H9 (cell line): ENCODE measurements at regions not wholly inside any gene's neighbourhood (a gene's known extent, or its start where the extent isn't known, plus 50 kb on each side); places are given as distances from the start of the nearest gene placed in this dataset.

Source experiments
- DNase-seq: peaks from one replicate; pipeline ENCODE4 v3.0.0-alpha.2; 2017
- H2AFZ ChIP-seq: one replicate; pipeline ENCODE4 v1.6.1; 2013; ENCODE audit warnings: mild to moderate bottlenecking, low read length, control low read depth, moderate library complexity
- H2AK5ac ChIP-seq: 2 replicates; pipeline ENCODE4 v1.6.1; 2013; ENCODE audit warnings: low read length, control low read depth, mixed read lengths; ENCODE audit not compliant: insufficient read length
- H2BK120ac ChIP-seq: one replicate; pipeline ENCODE4 v1.6.1; 2013; ENCODE audit warnings: low read depth, mild to moderate bottlenecking, low read length, control low read depth, inconsistent platforms; ENCODE audit not compliant: poor library complexity, severe bottlenecking
- H2BK12ac ChIP-seq: 2 replicates; pipeline ENCODE4 v1.6.1; 2013; ENCODE audit warnings: low read length, control low read depth, mixed read lengths, low read depth; ENCODE audit not compliant: insufficient read length
- H2BK15ac ChIP-seq: 2 replicates; pipeline ENCODE4 v1.6.1; 2013; ENCODE audit warnings: low read depth, low read length, control low read depth
- H2BK20ac ChIP-seq: one replicate; pipeline ENCODE4 v1.6.1; 2013; ENCODE audit warnings: low read depth, mild to moderate bottlenecking, low read length, control low read depth, inconsistent platforms; ENCODE audit not compliant: poor library complexity, severe bottlenecking
- H2BK5ac ChIP-seq: 2 replicates; pipeline ENCODE4 v1.6.1; 2013; ENCODE audit warnings: low read length, control low read depth, mixed read lengths; ENCODE audit not compliant: insufficient read length
- H3K14ac ChIP-seq: 2 replicates; pipeline ENCODE4 v1.6.1; 2013; ENCODE audit warnings: low read length, control low read depth; ENCODE audit not compliant: insufficient read depth
- H3K18ac ChIP-seq: 2 replicates; pipeline ENCODE4 v1.6.1; 2013; ENCODE audit warnings: low read depth, mild to moderate bottlenecking, mixed read lengths, low read length, control low read depth; ENCODE audit not compliant: insufficient read length
- H3K23ac ChIP-seq: 2 replicates; pipeline ENCODE4 v1.6.1; 2013; ENCODE audit warnings: low read length, control low read depth, mixed read lengths, low read depth; ENCODE audit not compliant: insufficient read length
- H3K23me2 ChIP-seq: 2 replicates; pipeline ENCODE4 v1.6.1; 2013; ENCODE audit warnings: low read depth, mild to moderate bottlenecking, mixed read lengths, low read length, control low read depth; ENCODE audit not compliant: insufficient read length, poor library complexity, severe bottlenecking
- H3K27ac ChIP-seq: 2 replicates; pipeline ENCODE4 v1.5.1; 2013; ENCODE audit warnings: low read length, control low read depth, mixed read lengths, low read depth; ENCODE audit not compliant: insufficient read length
- H3K27me3 ChIP-seq: 2 replicates; pipeline ENCODE4 v1.6.1; 2013; ENCODE audit warnings: low read length, control low read depth, inconsistent platforms; ENCODE audit not compliant: insufficient read depth
- H3K4ac ChIP-seq: 2 replicates; pipeline ENCODE4 v1.6.1; 2013; ENCODE audit warnings: low read depth, mild to moderate bottlenecking, control low read depth, inconsistent platforms, low read length, moderate library complexity
- H3K4me1 ChIP-seq: 2 replicates; pipeline ENCODE4 v1.6.1; 2013; ENCODE audit warnings: low read length, control low read depth, inconsistent platforms; ENCODE audit not compliant: insufficient read depth
- H3K4me2 ChIP-seq: 2 replicates; pipeline ENCODE4 v1.6.1; 2013; ENCODE audit warnings: low read length, control low read depth, mixed read lengths; ENCODE audit not compliant: insufficient read length, insufficient read depth
- H3K56ac ChIP-seq: 2 replicates; pipeline ENCODE4 v1.6.1; 2013; ENCODE audit warnings: low read depth, mild to moderate bottlenecking, mixed read lengths, low read length, control low read depth; ENCODE audit not compliant: insufficient read length
- H3K79me1 ChIP-seq: 2 replicates; pipeline ENCODE4 v1.6.1; 2013; ENCODE audit warnings: low read depth, mild to moderate bottlenecking, moderate library complexity, low read length, control low read depth, inconsistent platforms; ENCODE audit not compliant: insufficient read depth, poor library complexity, severe bottlenecking
- H3K79me2 ChIP-seq: 2 replicates; pipeline ENCODE4 v1.6.1; 2013; ENCODE audit warnings: low read length, control low read depth, inconsistent platforms; ENCODE audit not compliant: insufficient read depth
- H3K9ac ChIP-seq: 2 replicates; pipeline ENCODE4 v1.6.1; 2013; ENCODE audit warnings: low read length, control low read depth, mixed read lengths; ENCODE audit not compliant: insufficient read length; ENCODE audit errors: extremely low read depth
- H3K9me3 ChIP-seq: one replicate; pipeline ENCODE4 v1.6.1; 2013; ENCODE audit warnings: low read depth, low read length, inconsistent platforms; ENCODE audit not compliant: control insufficient read depth
- H3T11ph ChIP-seq: one replicate; pipeline ENCODE4 v1.6.1; 2013; ENCODE audit warnings: mild to moderate bottlenecking, low read length, control low read depth, inconsistent platforms
- H4K20me1 ChIP-seq: one replicate; pipeline ENCODE4 v1.6.1; 2013; ENCODE audit not compliant: control insufficient read depth, insufficient read length, insufficient read depth
- H4K5ac ChIP-seq: 2 replicates; pipeline ENCODE4 v1.6.1; 2013; ENCODE audit warnings: low read depth, mild to moderate bottlenecking, mixed read lengths, low read length, control low read depth; ENCODE audit not compliant: insufficient read length
- H4K8ac ChIP-seq: replicated peaks from 2 replicates; pipeline ENCODE4 v1.6.1; 2013; ENCODE audit warnings: low read length, control low read depth, mixed read lengths, low read depth; ENCODE audit not compliant: insufficient read length
- H4K91ac ChIP-seq: 2 replicates; pipeline ENCODE4 v1.6.1; 2013; ENCODE audit warnings: low read depth, mild to moderate bottlenecking, moderate library complexity, mixed read lengths, low read length, control low read depth; ENCODE audit not compliant: insufficient read length
- H3K27ac Mint-ChIP-seq, 3 experiments: 2 replicates in 2 of 3; 3 replicates in 1 of 3; pipeline ENCODE4 v1.8.0; 2020 to 2021; ENCODE audit warnings: mixed read lengths in 3 of 3, mild to moderate bottlenecking in 1 of 3, moderate library complexity in 1 of 3
- H3K27me3 Mint-ChIP-seq: 2 replicates; pipeline ENCODE4 v1.8.0; 2021; ENCODE audit warnings: low read depth, mild to moderate bottlenecking, moderate library complexity, mixed read lengths
- H3K36me3 Mint-ChIP-seq, 3 experiments: 2 replicates in 2 of 3; 3 replicates in 1 of 3; pipeline ENCODE4 v1.8.0; 2020 to 2021; ENCODE audit warnings: low read depth in 3 of 3, mixed read lengths in 3 of 3; ENCODE audit not compliant: insufficient read depth in 1 of 3
- H3K4me1 Mint-ChIP-seq, 2 experiments: 2 replicates each; pipeline ENCODE4 v1.8.0; 2020; ENCODE audit warnings: mixed read lengths in 2 of 2
- H3K4me3 Mint-ChIP-seq, 2 experiments: 2 replicates in 1 of 2; 3 replicates in 1 of 2; pipeline ENCODE4 v1.8.0; 2020 to 2021; ENCODE audit warnings: mild to moderate bottlenecking in 2 of 2, mixed read lengths in 2 of 2, moderate library complexity in 1 of 2
- H3K9me3 Mint-ChIP-seq, 2 experiments: 2 replicates in 1 of 2; 3 replicates in 1 of 2; pipeline ENCODE4 v1.8.0; 2020; ENCODE audit warnings: mild to moderate bottlenecking in 2 of 2, mixed read lengths in 2 of 2, moderate library complexity in 1 of 2
- CTCF ChIP-seq: fragments of 200-600 bp; sonication (generic); conservative IDR thresholded peaks from 3 replicates; pipeline ENCODE4 v1.8.0; 2021; ENCODE audit warnings: antibody characterized with exemption, mild to moderate bottlenecking
- WGBS: extraction: QIAGEN DNeasy Blood & Tissue Kit; methylation state at CpG from one replicate; pipeline ENCODE4 v1.1.7; 2013; ENCODE audit warnings: missing lambda C conversion rate, low lambda C conversion rate, mixed read lengths; ENCODE audit not compliant: insufficient read length; ENCODE audit errors: extremely low coverage; 5-methylcytosine and 5-hydroxymethylcytosine counted together

- no peak overlapping the region for H2BK20ac ChIP-seq
- no peak overlapping the region for H2BK12ac ChIP-seq
- H4K5ac ChIP-seq = no peak overlapping the region
- H3K9ac ChIP-seq = no peak overlapping the region
- H3K14ac ChIP-seq = no peak overlapping the region
- no peak overlapping the region for H3K4ac ChIP-seq
- H3K4me3 Mint-ChIP-seq = no peak overlapping the region
- H3K79me2 ChIP-seq = no peaks in the 10 kb centered on the region
- no CpG with 5 or more reads among the region's 2 CpGs for WGBS
- no peak overlapping the region for H3K23ac ChIP-seq
- H3K9me3 ChIP-seq = no peaks in the 10 kb centered on the region
- no peak overlapping the region for H2BK5ac ChIP-seq
- H3K18ac ChIP-seq = no peak overlapping the region
- peaks cover 16 to 19% of the 10 kb centered on the region in 2 experiments for H3K4me1 Mint-ChIP-seq
- H2BK120ac ChIP-seq = no peak overlapping the region
- no peak overlapping the region for H4K8ac ChIP-seq
- no peak overlapping the region for H3K4me2 ChIP-seq
- no peak overlapping the region for H3K27ac Mint-ChIP-seq
- H4K20me1 ChIP-seq = no peaks in the 10 kb centered on the region
- no peaks in the 10 kb centered on the region for H3K4me1 ChIP-seq
- peaks cover 14 to 15% of the 10 kb centered on the region in 2 experiments for H3K9me3 Mint-ChIP-seq
- no peak overlapping the region for H2AK5ac ChIP-seq
- H3T11ph ChIP-seq = no peak overlapping the region
- H3K56ac ChIP-seq = no peak overlapping the region
- TF ChIP-seq CTCF = no peak
- peaks cover 4 to 18% (median 6%) of the 10 kb centered on the region in 3 experiments for H3K36me3 Mint-ChIP-seq
- no peak overlapping the region for H2BK15ac ChIP-seq
- no peaks in the 10 kb centered on the region for H3K27me3 Mint-ChIP-seq
- H3K27ac ChIP-seq = no peak overlapping the region
- no peak overlapping the region for H4K91ac ChIP-seq
- no peak overlapping the region for H2AFZ ChIP-seq
- no peak for DNase-seq
- no peaks in the 10 kb centered on the region for H3K23me2 ChIP-seq
- H3K27me3 ChIP-seq = no peaks in the 10 kb centered on the region
- no peaks in the 10 kb centered on the region for H3K79me1 ChIP-seq
Observed at GRCh38 chr6:80550281-80550680, 443.8 kb downstream of the BCKDHB start.
